Peyer's patch (tissue), 4 donors: ENCODE measurements at regions not wholly inside any gene's neighbourhood (a gene's known extent, or its start where the extent isn't known, plus 50 kb on each side); places are given as distances from the start of the nearest gene placed in this dataset.

Experiments
- POLR2A ChIP-seq, 2 donors: fragments of 450-650 bp; IDR thresholded peaks; one replicate each; pipeline ENCODE4 v1.5.1; 2017; ENCODE audit warnings: antibody characterized with exemption in 2 of 2, mild to moderate bottlenecking in 2 of 2, moderate library complexity in 2 of 2
- TF ChIP-seq, protein P1 (sequence below), 6 experiments: fragments of 450-650 bp in 4 of 6; fragments of 200-600 bp in 2 of 6; sonication (generic) in 1 of 6; IDR thresholded peaks; one replicate each; pipeline ENCODE4 v1.5.1; 2017 to 2019; ENCODE audit warnings: antibody characterized with exemption in 6 of 6, mild to moderate bottlenecking in 3 of 6, moderate library complexity in 1 of 6

DNA sequence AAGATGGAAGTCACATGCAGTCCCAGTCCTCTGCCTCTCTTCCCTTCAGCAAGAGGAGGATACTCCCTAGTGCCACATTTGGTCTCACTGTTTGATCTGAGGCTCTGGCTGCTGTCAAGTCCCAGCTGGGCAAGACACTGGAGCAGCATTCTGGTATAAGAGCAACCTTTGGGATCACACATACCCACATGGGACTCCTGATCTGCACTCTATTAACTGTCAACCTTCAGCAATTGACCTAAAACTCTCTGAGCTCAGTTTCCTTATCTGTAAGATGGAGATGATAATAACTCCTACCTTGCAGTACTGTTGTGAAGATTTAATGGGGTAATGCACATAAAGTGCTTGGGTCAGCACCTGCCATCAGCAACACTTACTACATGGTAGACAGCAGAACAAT, 437.9 kb downstream of the PIK3R1 start:
- TF ChIP-seq, protein P1, sequence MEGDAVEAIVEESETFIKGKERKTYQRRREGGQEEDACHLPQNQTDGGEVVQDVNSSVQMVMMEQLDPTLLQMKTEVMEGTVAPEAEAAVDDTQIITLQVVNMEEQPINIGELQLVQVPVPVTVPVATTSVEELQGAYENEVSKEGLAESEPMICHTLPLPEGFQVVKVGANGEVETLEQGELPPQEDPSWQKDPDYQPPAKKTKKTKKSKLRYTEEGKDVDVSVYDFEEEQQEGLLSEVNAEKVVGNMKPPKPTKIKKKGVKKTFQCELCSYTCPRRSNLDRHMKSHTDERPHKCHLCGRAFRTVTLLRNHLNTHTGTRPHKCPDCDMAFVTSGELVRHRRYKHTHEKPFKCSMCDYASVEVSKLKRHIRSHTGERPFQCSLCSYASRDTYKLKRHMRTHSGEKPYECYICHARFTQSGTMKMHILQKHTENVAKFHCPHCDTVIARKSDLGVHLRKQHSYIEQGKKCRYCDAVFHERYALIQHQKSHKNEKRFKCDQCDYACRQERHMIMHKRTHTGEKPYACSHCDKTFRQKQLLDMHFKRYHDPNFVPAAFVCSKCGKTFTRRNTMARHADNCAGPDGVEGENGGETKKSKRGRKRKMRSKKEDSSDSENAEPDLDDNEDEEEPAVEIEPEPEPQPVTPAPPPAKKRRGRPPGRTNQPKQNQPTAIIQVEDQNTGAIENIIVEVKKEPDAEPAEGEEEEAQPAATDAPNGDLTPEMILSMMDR (IDR thresholded peaks at IDR 0.05), result no peak
- no peak for TF ChIP-seq POLR2A (IDR thresholded peaks at IDR 0.05)
